HT-29 (cell line): ENCODE measurements at regions not wholly inside any gene's neighbourhood (a gene's known extent, or its start where the extent isn't known, plus 50 kb on each side); places are given as distances from the start of the nearest gene placed in this dataset.

Source experiments
- DNase-seq: peaks from one replicate; pipeline ENCODE4 v3.0.0-alpha.2; 2015; ENCODE audit warnings: low spot score

DNA sequence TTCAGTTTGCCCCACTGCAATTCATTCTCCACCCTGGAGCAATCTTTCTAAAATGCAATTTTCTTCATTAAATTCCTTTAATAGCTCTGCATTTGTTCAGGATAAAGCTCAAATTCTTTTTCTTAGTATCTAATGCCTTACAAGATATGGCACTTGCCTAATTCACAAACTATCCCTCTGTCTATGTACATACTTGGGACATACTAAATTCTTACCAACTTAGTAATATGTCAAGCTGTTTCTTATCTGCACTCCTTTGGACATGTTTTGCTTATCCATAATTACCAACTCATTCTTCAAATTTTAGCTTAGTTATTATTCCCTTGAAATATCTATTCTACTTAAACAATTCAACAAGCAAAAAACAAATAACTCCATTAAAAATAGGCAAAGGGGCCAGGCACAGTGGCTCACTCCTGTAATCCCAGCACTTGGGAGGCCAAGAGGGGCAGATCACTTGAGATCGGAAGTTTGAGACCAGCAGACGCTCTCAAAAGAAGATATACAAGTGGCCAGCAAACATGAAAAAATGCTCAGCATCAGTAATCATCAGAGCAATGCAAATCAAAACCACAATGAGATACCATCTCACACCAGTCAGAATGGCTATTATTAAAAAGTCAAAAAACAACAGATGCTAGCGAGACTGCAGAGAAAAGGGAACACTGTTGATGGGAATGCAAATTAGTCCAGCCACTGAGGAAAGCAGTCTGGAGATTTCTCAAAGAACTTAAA is 96.9 kb downstream of the FAM76B start:
- DNase-seq: no peak

GRCh38 chr11:95690100-95690499 is 99.5 kb downstream of the FAM76B start:
- no peak for DNase-seq

- no peak for DNase-seq
Observed at GRCh38 chr11:95688501-95689222, 100.9 kb downstream of the FAM76B start.

GRCh38 chr11:95688015-95688414 is 101.6 kb downstream of the FAM76B start:
- DNase-seq: no peak

- no peak for DNase-seq
Observed at GRCh38 chr11:95686265-95686664, 103.3 kb downstream of the FAM76B start.

DNA sequence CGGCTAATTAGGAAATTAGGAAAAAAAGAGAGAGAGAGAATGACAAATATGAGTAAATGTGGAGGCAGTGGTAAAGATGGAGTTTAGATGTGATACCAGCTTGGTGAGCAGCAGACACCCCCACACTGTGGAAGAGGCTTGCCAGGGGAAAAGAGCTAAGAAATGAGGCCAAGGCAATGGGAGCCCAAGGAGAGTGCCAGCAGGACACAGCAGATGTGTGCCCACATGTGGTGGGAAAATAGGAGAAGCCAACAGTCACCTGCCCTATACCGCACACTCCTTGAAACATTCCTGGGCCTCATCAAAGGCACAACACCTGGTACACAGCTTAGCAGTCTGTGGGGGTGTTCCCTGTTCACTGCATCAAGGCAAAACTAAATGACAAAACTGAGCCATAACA is 104.9 kb downstream of the FAM76B start:
- DNase-seq: no peak

DNA sequence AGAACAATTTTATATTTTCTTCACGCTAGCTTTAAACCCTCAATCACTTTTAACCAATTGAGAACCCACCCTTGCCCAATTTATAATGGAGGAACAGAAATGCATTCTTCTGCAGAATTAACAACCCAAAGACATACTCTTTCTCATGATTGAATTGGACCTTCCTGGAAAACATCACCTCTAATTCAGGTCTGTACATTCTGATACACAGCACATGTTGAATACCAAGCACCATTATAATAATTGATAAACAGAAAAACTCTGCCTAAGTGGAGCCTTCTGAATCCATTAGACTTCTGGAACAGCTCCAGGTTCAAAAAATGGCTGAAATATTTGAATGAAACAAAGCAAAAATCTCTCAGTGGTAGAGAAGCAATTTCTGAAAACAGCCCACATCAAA is 105.4 kb downstream of the FAM76B start:
- DNase-seq: no peak

DNA sequence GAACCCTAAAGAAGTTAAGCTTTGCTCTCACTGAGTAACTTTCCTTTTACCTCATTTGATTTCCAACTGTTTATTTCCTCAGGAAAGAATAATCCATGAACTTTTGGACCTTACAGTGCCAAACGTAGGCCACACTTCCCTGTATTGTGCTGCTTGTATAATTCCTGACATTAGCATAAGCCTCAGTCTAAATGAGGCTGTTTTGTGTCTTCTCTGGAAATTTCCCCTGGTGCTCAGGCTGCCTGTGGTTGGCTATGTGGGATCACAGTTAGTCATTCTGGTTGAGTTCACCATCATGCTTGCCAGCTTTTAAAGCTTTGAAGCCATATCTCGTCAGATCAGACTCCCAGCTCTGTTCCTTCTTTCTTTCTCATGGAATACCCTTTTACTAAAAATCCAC is 107.0 kb downstream of the FAM76B start:
- DNase-seq: no peak

- no peak for DNase-seq
Observed at GRCh38 chr11:95680169-95680929, 109.2 kb downstream of the FAM76B start.

DNA sequence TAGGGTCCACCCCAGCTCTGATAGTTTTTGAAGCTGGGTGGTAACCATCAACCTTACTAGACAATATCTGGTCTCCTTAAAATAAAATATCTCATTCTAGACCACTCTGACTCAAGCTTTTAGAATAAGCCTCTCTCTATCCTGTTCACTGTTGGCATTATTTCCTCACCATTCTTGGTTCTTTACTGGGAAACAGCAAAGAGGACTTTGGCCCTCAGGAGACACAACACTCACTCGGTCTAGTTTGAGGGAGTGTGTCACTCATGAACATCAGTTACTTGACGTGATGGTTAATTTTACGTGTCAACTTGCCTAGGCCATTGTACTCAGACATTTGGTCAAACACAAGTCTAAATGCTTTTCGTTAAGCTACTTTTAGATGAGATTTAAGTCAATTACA is 110.6 kb downstream of the FAM76B start:
- no peak for DNase-seq

GRCh38 chr11:95676308-95676707 is 113.3 kb downstream of the FAM76B start:
- no peak for DNase-seq

DNA sequence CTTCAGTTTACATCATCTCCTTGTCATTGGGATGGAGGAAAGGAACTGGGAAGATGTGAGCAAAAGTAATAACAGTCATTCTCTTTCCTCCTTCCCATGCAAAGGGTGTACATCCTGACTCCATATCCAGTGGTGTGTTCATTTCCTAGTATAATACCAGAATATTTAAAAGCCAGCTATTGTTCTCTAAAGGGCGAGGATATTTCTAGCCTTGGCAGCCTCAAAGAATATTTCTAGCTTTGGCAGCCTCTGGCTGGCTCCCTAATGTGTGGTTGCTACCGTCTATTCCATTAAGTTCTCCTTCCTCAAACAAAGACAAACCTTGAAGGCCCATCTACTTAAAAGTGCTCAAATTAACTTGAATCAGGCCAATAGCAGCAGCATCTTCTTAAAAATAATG is 114.0 kb downstream of the FAM76B start:
- no peak for DNase-seq

- no peak for DNase-seq
Observed at GRCh38 chr11:95674657-95675358, 114.8 kb downstream of the FAM76B start.

GRCh38 chr11:95671768-95672167 is 117.8 kb downstream of the FAM76B start:
- DNase-seq: no peak

GRCh38 chr11:95668131-95668530 is 121.5 kb downstream of the FAM76B start:
- no peak for DNase-seq

- DNase-seq: no peak
Observed at GRCh38 chr11:95661162-95661561, 128.4 kb downstream of the FAM76B start.

DNA sequence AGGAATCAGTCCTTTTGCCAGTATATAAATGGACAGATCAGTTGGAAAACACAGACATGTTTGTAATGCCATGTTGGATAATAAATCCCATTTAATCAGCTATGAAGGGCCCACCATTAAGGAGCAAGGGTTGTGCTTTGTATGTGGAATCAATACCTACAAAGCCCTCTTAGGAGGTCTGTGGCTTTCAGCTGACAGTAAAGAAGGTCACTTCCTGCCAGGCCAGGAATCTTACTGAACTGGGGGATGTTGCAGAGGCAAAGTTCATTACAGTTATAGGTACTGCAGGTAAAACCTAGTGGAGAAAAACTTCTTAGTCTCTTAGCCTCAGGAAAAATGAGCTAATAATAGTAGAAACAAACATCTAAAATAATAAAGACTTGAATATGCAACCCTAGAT is 129.5 kb downstream of the FAM76B start:
- DNase-seq: no peak

GRCh38 chr11:95659088-95659487 is 130.5 kb downstream of the FAM76B start:
- DNase-seq: no peak

GRCh38 chr11:95655536-95655935 is 134.0 kb downstream of the FAM76B start:
- DNase-seq: no peak

DNA sequence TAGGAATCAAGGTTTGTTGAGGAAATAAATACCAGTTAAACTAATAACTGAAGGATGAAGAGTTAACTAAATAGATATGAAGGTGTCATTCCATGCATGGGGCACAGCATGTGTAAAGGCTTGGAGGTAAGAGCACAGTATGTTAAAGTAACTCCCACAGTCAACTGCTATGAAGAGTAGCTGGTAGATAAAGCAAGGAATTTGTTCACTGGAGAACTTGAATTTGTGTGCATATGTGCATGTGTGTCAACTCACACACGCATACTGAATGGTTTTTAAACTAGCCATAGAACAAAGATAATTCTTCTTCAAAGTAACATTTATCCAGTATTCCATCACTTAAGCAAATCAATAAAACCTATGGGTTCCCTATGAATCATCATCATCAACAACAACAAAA is 135.9 kb downstream of the FAM76B start:
- DNase-seq: no peak

DNA sequence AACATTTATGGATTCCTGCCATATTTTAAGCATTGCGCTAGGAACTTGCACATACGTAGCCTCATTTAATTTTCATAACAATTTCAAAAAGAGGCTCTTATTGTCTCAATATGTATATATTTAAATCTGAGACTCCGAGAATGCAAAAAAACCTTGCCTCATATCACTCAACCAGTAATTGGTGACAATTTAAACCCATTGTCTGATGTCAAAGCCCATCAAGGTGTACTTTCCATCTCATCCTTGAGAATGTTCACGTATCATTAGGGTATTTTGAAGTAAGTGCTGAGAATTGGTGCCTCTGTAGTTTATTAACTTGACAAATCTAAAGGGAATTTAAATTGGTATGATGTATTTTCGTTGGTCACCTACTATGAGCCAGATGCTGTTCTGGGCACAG is 136.5 kb downstream of the FAM76B start:
- no peak for DNase-seq

- DNase-seq: peak; percentile 14
Observed at GRCh38 chr11:95652002-95652472, 137.5 kb downstream of the FAM76B start.
